Trophoblast cell (in vitro differentiated cells and primary cell): ENCODE measurements at regions not wholly inside any gene's neighbourhood (a gene's known extent, or its start where the extent isn't known, plus 50 kb on each side); places are given as distances from the start of the nearest gene placed in this dataset.
A peak's percentile ranks its signal among the peaks of the same experiment; 100 is the strongest.

Source experiments
- DNase-seq, 2 donors: peaks; one replicate each; pipeline ENCODE4 v3.0.0-alpha.2; 2016
- H2AFZ ChIP-seq: 2 replicates; pipeline ENCODE4 v1.6.1; 2013; ENCODE audit warnings: low read length, moderate library complexity, mild to moderate bottlenecking; ENCODE audit not compliant: insufficient read depth, poor library complexity
- H2AK5ac ChIP-seq: 2 replicates; pipeline ENCODE4 v1.6.1; 2013; ENCODE audit warnings: mild to moderate bottlenecking, low read length
- H2BK120ac ChIP-seq: 2 replicates; pipeline ENCODE4 v1.6.1; 2013; ENCODE audit warnings: low read length, mild to moderate bottlenecking, moderate library complexity; ENCODE audit not compliant: insufficient read depth, poor library complexity
- H2BK12ac ChIP-seq: 2 replicates; pipeline ENCODE4 v1.6.1; 2013; ENCODE audit warnings: mild to moderate bottlenecking, low read length, moderate library complexity
- H2BK5ac ChIP-seq: 2 replicates; pipeline ENCODE4 v1.6.1; 2013; ENCODE audit warnings: low read length, low read depth, moderate library complexity, mild to moderate bottlenecking; ENCODE audit not compliant: poor library complexity
- H3K14ac ChIP-seq: 2 replicates; pipeline ENCODE4 v1.6.1; 2013; ENCODE audit warnings: mild to moderate bottlenecking, low read length
- H3K18ac ChIP-seq: 2 replicates; pipeline ENCODE4 v1.6.1; 2013; ENCODE audit warnings: mild to moderate bottlenecking, low read length
- H3K23ac ChIP-seq: 2 replicates; pipeline ENCODE4 v1.6.1; 2013; ENCODE audit warnings: low read length
- H3K27ac ChIP-seq: 2 replicates; pipeline ENCODE4 v1.5.1; 2013; ENCODE audit warnings: low read depth, mild to moderate bottlenecking, inconsistent platforms, low read length, moderate library complexity
- H3K27me3 ChIP-seq: 2 replicates; pipeline ENCODE4 v1.6.1; 2013; ENCODE audit warnings: inconsistent platforms, mild to moderate bottlenecking, low read length, moderate library complexity; ENCODE audit not compliant: insufficient read depth
- H3K36me3 ChIP-seq, 2 experiments: 1 replicate in 1 of 2; 2 replicates in 1 of 2; pipeline ENCODE4 v1.6.1; 2013; ENCODE audit warnings: low read length in 2 of 2, mild to moderate bottlenecking in 2 of 2, moderate library complexity in 1 of 2; ENCODE audit not compliant: insufficient read depth in 2 of 2, control insufficient read depth in 1 of 2
- H3K4ac ChIP-seq: 2 replicates; pipeline ENCODE4 v1.6.1; 2013; ENCODE audit warnings: low read depth, mild to moderate bottlenecking, low read length, moderate library complexity
- H3K4me1 ChIP-seq, 2 experiments: 1 replicate in 1 of 2; 2 replicates in 1 of 2; pipeline ENCODE4 v1.6.1; 2013; ENCODE audit warnings: low read length in 2 of 2, mild to moderate bottlenecking in 2 of 2, moderate library complexity in 1 of 2; ENCODE audit not compliant: insufficient read depth in 2 of 2, control insufficient read depth in 1 of 2
- H3K4me2 ChIP-seq: 2 replicates; pipeline ENCODE4 v1.6.1; 2013; ENCODE audit warnings: inconsistent platforms, mild to moderate bottlenecking, low read length, moderate library complexity
- H3K4me3 ChIP-seq: 2 replicates; pipeline ENCODE4 v1.5.1; 2013; ENCODE audit warnings: mild to moderate bottlenecking, low read depth, low read length, inconsistent platforms
- H3K79me1 ChIP-seq: one replicate; pipeline ENCODE4 v1.6.1; 2013; ENCODE audit warnings: low read length
- H3K79me2 ChIP-seq: 2 replicates; pipeline ENCODE4 v1.6.1; 2013; ENCODE audit warnings: low read length, mild to moderate bottlenecking; ENCODE audit not compliant: control insufficient read depth, insufficient read depth, poor library complexity
- H3K9ac ChIP-seq: 2 replicates; pipeline ENCODE4 v1.6.1; 2013; ENCODE audit warnings: mild to moderate bottlenecking, low read length
- H3K9me3 ChIP-seq: 2 replicates; pipeline ENCODE4 v1.6.1; 2013; ENCODE audit warnings: low read depth, mild to moderate bottlenecking, control low read depth, inconsistent platforms, low read length; ENCODE audit not compliant: insufficient read depth
- H4K12ac ChIP-seq: 2 replicates; pipeline ENCODE4 v1.6.1; 2013; ENCODE audit warnings: low read depth, mild to moderate bottlenecking, low read length, moderate library complexity
- H4K8ac ChIP-seq: 2 replicates; pipeline ENCODE4 v1.6.1; 2013; ENCODE audit warnings: low read depth, mild to moderate bottlenecking, low read length, moderate library complexity
- H4K91ac ChIP-seq: one replicate; pipeline ENCODE4 v1.6.1; 2013; ENCODE audit warnings: low read depth, mild to moderate bottlenecking, low read length, moderate library complexity
- WGBS: extraction: QIAGEN DNeasy Blood & Tissue Kit; methylation state at CpG from one replicate; pipeline ENCODE4 v1.1.7; 2013; ENCODE audit warnings: missing lambda C conversion rate; ENCODE audit not compliant: insufficient read length, insufficient coverage; ENCODE audit errors: extremely low coverage; 5-methylcytosine and 5-hydroxymethylcytosine counted together

DNA sequence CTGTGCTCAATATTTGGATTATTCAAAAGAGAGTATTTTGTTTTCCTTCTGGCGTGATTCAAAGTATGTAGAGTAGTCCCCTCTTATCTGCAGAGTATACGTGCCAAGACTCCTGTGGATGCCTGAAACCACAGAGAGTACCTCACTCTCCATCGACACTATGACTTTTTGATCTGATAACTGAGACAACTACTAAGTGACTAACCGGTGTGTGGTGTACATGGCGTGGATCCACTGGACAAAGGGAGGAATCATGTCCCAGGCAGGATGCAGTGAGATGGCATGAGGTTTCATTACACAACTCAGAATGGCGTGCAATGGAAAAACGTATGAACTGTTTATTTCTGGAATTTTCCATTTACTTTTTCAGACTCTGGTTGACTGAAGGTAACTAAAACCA lies 112.2 kb upstream of the PDE7B start:
- Histone ChIP-seq H3K9ac (no peak overlapping the region), H2BK120ac (no peak overlapping the region), H3K4me3 (no peak overlapping the region), H3K9me3 (no peaks in the 10 kb centered on the region), H4K12ac (no peak overlapping the region), H2BK12ac (no peak overlapping the region), H2AK5ac (no peak overlapping the region), H3K36me3 (no peaks in the 10 kb centered on the region), H3K4ac (no peak overlapping the region), H3K27ac (no peak overlapping the region), H3K18ac (no peak overlapping the region), H3K79me2 (no peaks in the 10 kb centered on the region), H2BK5ac (no peak overlapping the region), H3K4me1 (no peaks in the 10 kb centered on the region), H3K4me2 (no peak overlapping the region), H3K23ac (no peak overlapping the region), H2AFZ (no peak overlapping the region), H3K27me3 (no peaks in the 10 kb centered on the region), H4K91ac (no peak overlapping the region), H3K79me1 (no peaks in the 10 kb centered on the region), H4K8ac (no peak overlapping the region), H3K14ac (no peak overlapping the region)
- WGBS = no CpG with 5 or more reads among the region's 7 CpGs
- DNase-seq = peak; percentile 3 to 37

GRCh38 chr6:135740580-135740979 lies 110.9 kb upstream of the PDE7B start:
- Histone ChIP-seq H3K4me3 (no peak overlapping the region), H2AFZ (no peak overlapping the region), H4K91ac (no peak overlapping the region), H3K27me3 (no peaks in the 10 kb centered on the region), H3K9me3 (no peaks in the 10 kb centered on the region), H3K4me1 (no peaks in the 10 kb centered on the region), H2BK5ac (no peak overlapping the region), H3K18ac (no peak overlapping the region), H4K12ac (no peak overlapping the region), H2BK120ac (no peak overlapping the region), H4K8ac (no peak overlapping the region), H3K4me2 (no peak overlapping the region), H3K14ac (no peak overlapping the region), H3K79me2 (no peaks in the 10 kb centered on the region), H2BK12ac (no peak overlapping the region), H3K9ac (no peak overlapping the region), H3K36me3 (no peaks in the 10 kb centered on the region), H3K79me1 (no peaks in the 10 kb centered on the region), H3K23ac (no peak overlapping the region), H2AK5ac (no peak overlapping the region), H3K27ac (no peak overlapping the region), H3K4ac (no peak overlapping the region)
- WGBS = no CpG with 5 or more reads among the region's 1 CpG
- DNase-seq = no peak

DNA sequence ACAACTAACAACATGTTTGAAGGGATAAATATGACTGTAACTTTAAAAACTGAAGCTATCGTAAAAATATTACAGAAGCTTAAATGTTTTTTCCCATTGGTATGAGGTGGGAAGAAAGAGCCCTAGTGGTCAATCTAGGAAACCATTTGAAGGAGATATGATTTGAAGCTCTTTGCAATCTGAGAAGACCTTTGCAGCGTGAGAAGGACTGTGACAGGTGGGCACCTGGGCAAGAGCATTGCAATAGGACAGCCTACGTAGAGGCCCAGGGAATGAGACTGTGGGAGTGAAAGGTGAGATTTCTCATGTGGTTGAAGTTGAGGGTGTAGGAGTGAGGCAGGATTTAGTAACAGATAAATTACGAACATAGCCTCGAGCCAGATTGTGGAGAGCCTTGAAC lies 108.0 kb upstream of the PDE7B start:
- Histone ChIP-seq H4K12ac (no peak overlapping the region), H4K8ac (no peak overlapping the region), H3K4me3 (no peak overlapping the region), H3K4me1 (no peaks in the 10 kb centered on the region), H3K23ac (no peak overlapping the region), H2BK5ac (no peak overlapping the region), H3K9me3 (no peaks in the 10 kb centered on the region), H3K27ac (no peak overlapping the region), H3K36me3 (no peaks in the 10 kb centered on the region), H4K91ac (no peak overlapping the region), H2BK120ac (no peak overlapping the region), H3K18ac (no peak overlapping the region), H2BK12ac (no peak overlapping the region), H3K4ac (no peak overlapping the region), H3K14ac (no peak overlapping the region), H3K4me2 (no peak overlapping the region), H3K27me3 (no peaks in the 10 kb centered on the region), H3K79me1 (no peaks in the 10 kb centered on the region), H2AK5ac (no peak overlapping the region), H3K79me2 (no peaks in the 10 kb centered on the region), H2AFZ (no peak overlapping the region), H3K9ac (no peak overlapping the region)
- peak in 1 of 2 donors; percentile 24 for DNase-seq
- no CpG with 5 or more reads among the region's 5 CpGs for WGBS

DNA sequence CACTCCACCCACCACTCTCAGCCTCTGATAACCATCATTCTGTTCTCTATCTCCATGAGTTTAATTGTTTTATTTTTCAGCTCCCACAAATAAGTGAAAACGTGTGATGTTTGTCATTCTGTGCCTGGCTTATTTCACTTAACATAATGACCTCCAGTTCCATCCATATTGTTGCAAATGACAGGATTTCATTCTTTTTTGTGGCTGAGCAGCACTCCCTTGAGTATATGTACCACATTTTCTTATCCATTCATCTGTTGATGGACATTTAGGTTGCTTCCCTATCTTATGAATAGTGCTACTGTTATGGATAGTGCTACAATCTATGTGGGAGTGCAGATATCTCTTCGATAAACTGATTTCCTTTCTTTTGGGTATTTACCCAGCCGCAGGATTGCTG lies 103.3 kb upstream of the PDE7B start:
- Histone ChIP-seq H3K36me3 (no peaks in the 10 kb centered on the region), H3K79me1 (no peaks in the 10 kb centered on the region), H2BK12ac (no peak overlapping the region), H2AK5ac (no peak overlapping the region), H3K14ac (no peak overlapping the region), H4K91ac (no peak overlapping the region), H3K9ac (no peak overlapping the region), H3K23ac (no peak overlapping the region), H3K4ac (no peak overlapping the region), H3K27ac (no peak overlapping the region), H4K8ac (no peak overlapping the region), H4K12ac (no peak overlapping the region), H3K4me1 (no peaks in the 10 kb centered on the region), H3K27me3 (no peaks in the 10 kb centered on the region), H3K9me3 (no peaks in the 10 kb centered on the region), H3K79me2 (no peaks in the 10 kb centered on the region), H2BK5ac (no peak overlapping the region), H3K4me2 (no peak overlapping the region), H3K4me3 (no peak overlapping the region), H3K18ac (no peak overlapping the region), H2BK120ac (no peak overlapping the region), H2AFZ (no peak overlapping the region)
- WGBS = no CpG with 5 or more reads among the region's 3 CpGs
- no peak for DNase-seq
